ENCODE measurements at regions not wholly inside any gene's neighbourhood (a gene's known extent, or its start where the extent isn't known, plus 50 kb on each side); places are given as distances from the start of the nearest gene placed in this dataset.

- intact Hi-C loops (cut with micrococcal nuclease), result no loop called here
Observed at GRCh38 chr10:44607116-44607515, 222.2 kb upstream of the CXCL12 start.

- intact Hi-C loops (cut with micrococcal nuclease), result no loop called here
Observed at GRCh38 chr10:44618910-44619309, 234.0 kb upstream of the CXCL12 start.

GRCh38 chr10:44619521-44619920, 234.6 kb upstream of the CXCL12 start:
- intact Hi-C loops (cut with micrococcal nuclease), result no loop called here

DNA sequence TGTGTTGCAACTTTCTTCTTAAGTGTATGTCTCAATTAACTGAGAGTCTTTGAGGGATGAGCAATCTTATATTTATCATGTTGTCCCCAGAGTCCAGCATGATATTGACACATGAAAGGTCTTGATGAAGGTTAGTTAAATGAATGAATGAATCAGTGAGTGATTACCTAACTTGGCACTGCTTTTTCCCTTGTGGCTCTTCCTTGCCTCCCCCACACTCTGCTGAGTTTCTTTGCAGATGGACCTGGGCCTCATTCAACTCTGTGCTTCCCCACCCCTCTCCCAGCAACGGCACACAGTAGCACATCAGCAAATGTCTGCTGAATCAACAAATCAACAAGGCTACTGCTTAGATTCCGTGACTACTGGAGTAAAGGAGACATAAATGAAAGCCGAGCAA, 235.1 kb upstream of the CXCL12 start:
- intact Hi-C loops (cut with micrococcal nuclease), result no loop called here

DNA sequence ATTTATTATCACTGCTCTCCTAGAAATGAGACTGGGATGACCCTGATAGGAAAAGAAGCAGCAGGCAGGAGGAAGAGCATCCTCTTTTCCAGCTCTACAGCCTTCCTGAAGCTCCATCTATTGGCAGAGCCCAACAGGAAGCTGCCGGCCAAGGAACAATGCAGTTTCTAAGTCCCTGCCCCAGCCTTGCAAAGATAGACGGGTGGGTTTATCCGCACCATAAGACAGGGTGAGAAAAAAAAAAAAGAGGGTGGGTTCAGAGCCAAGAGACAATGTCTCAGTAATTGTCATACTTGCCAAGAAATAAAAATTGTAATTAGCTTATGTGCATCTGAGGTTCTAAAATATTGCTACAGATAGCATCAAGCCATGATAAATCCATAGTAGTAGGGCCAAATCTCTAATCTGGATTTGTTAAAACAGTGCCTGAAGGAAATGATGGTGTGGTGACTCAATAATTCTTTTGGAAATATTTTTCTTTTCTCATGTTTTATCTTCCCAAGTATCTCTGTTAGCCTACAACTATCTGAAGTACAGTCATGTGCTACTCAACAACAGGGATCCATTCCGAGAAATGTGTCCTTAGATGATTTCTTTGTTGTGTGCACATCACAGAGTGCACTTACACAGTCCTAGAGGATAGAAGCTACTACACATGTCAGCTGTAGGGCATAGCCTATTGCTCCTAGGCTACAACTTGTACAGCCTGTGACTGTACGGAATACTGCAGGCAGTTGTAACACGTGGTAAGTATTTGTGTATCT, 242.9 kb upstream of the CXCL12 start:
- intact Hi-C loops (cut with micrococcal nuclease), result no loop called here

DNA sequence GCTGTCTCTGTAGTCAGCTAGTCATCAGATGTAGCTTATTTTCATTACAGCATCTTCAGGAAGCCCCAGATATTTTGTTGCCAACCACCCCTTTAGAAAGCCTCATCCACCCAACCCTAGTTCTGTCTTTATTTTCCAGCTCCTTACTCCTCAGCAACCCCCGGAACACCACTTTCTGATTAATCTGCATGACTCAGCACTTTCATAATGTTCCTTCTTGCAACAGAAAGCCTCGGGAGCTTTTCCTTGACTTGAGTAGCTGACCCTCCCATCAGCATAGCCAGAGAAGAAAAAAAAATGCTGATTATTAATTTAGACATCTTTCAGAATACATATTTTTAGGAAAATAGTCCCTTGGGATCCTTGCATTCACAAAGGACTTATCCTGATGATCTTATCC, 244.0 kb upstream of the CXCL12 start:
- intact Hi-C loops (cut with micrococcal nuclease), result no loop called here

- intact Hi-C loops (cut with micrococcal nuclease), result no loop called here
Observed at GRCh38 chr10:44635176-44635575, 250.3 kb upstream of the CXCL12 start.

DNA sequence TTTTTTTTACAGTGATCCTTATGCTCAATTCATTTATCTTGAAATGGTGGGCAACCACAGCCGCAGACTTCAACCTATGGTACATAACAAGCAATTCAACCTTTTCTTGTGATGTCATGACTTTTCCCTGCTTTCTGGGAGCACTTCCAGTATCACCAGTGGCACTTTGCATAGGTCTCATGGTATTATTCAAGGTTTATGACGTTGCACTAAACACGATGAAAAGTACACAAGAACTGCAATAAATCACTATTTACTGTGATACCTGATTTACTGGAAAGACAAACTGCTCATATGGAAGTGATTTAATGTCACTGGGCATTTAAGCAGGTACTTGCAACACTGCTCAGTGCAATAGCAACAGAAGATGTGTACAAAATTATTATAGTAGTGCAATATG, 251.7 kb upstream of the CXCL12 start:
- intact Hi-C loops (cut with micrococcal nuclease), result no loop called here

DNA sequence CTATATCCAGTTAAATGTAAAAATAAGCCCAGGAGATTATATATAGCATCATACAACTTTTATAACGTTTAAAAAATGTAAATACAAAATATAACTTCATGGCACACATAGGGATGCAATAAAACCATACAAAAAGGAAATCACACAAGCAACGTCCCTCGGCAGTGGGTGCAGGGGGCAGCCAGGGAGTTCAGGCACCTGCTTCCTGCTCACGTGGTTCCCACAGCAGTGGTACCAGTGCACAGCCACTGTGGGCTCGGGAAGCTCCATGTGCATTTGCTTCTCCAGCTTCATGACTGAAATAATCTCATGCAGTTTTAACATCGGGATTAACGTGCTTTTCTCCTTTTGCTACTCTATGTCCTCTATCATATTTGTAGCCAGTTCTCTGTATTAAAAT, 255.5 kb upstream of the CXCL12 start:
- intact Hi-C loops (cut with micrococcal nuclease), result no loop called here

- intact Hi-C loops (cut with micrococcal nuclease), result no loop called here
Observed at GRCh38 chr10:44647473-44647872, 262.6 kb upstream of the CXCL12 start.

- intact Hi-C loops (cut with micrococcal nuclease), result no loop called here
Observed at GRCh38 chr10:44647877-44648542, 263.1 kb upstream of the CXCL12 start.

GRCh38 chr10:44650691-44651661, 260.2 kb upstream of the TMEM72 start:
- intact Hi-C loops (cut with micrococcal nuclease), result no loop called here

DNA sequence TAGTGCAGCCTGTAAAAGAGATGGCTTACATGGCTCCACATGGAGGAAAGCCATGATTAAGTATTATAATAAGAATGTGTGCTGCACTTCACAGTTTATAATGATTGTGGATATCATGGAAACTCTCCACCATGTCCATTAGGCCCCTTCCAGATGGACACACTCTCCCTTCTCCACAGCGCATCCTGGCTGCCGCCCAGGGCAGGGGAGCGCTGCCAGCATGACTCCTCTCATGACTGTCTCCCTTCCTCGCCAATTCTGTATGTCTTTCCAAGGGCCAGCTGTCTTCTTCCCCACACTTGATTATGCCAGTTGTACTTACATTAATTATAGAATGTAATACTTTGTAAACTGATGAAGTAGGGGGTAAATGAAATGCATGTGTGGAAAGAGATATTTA, 259.3 kb upstream of the TMEM72 start:
- intact Hi-C loops (cut with micrococcal nuclease), result no loop called here

- intact Hi-C loops (cut with micrococcal nuclease), result no loop called here
Observed at GRCh38 chr10:44659320-44659719, 251.8 kb upstream of the TMEM72 start.

- intact Hi-C loops (cut with micrococcal nuclease), result no loop called here
Observed at GRCh38 chr10:44660271-44660670, 250.9 kb upstream of the TMEM72 start.

DNA sequence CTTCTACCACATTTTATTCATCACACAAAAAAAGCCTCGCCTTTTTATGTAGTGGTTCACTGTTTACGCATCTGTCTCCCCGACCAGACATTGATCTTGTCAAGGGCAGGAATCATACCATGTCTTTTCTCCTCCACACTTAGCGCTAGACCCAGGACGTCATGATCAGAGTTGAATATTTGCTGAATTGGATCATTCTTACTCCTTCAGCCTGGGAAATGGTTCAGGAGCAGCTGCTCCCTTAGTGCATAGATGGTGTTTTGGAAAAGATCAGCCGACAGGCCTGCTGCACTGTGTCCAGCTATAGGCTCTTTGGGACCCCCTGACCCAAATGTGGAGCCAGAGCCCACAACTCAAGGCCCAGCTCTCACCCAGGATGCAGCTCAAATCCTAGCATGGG, 249.1 kb upstream of the TMEM72 start:
- intact Hi-C loops (cut with micrococcal nuclease), result no loop called here

DNA sequence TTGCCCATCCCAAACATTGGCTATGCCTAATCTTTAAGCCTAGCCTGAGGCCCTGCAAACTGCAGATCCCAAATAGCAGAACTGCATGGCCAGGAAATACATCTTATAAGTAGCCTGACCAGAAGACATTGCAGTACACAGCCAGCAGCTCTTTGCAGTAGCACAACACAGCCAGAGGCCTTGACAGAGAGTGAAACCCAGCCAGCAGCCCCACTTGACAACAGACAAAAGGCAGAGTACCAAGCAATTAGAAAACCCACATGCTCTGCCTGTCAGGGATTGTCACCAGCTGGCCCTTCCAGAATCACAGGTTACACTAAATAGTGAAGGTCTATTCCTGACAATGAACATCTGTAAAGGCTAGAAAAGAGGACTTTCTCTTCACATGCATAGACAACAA, 242.8 kb upstream of the TMEM72 start:
- intact Hi-C loops (cut with micrococcal nuclease), result no loop called here

DNA sequence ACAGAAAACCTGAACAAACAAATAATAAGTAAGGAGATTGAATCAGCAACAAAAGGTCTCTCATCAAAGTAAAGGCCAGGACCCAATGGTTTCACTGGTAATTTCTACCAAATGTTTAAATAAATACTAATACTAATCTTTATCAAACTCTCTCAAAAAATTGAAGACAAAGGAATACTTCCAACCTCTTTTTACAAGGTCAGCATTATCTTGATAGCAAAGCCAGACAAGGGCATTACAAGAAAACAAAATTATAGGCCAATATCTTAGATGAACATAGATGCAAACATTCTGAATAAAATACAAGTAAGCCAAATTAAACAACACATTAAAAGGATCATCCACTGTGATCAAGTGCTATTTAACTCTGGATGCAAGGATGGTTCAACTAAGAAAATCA, 239.8 kb upstream of the TMEM72 start:
- intact Hi-C loops (cut with micrococcal nuclease), result no loop called here

- intact Hi-C loops (cut with micrococcal nuclease), result no loop called here
Observed at GRCh38 chr10:44673245-44673983, 237.7 kb upstream of the TMEM72 start.

- intact Hi-C loops (cut with micrococcal nuclease), result no loop called here
Observed at GRCh38 chr10:44674536-44675386, 236.4 kb upstream of the TMEM72 start.

All from T-helper 2 cell treated with Interferon-gamma antibody and Interleukin-4, amounts not matched to agents 100 ng/mL and 5 ng/mL, for 36 hours (primary cell).